NCI-H446 (cell line): ENCODE measurements at regions not wholly inside any gene's neighbourhood (a gene's known extent, or its start where the extent isn't known, plus 50 kb on each side); places are given as distances from the start of the nearest gene placed in this dataset.

Experiments used
- DNase-seq, 2 experiments: peaks; one replicate each; lab custom pipeline; 2025; lab: John Stamatoyannopoulos, UW

DNA sequence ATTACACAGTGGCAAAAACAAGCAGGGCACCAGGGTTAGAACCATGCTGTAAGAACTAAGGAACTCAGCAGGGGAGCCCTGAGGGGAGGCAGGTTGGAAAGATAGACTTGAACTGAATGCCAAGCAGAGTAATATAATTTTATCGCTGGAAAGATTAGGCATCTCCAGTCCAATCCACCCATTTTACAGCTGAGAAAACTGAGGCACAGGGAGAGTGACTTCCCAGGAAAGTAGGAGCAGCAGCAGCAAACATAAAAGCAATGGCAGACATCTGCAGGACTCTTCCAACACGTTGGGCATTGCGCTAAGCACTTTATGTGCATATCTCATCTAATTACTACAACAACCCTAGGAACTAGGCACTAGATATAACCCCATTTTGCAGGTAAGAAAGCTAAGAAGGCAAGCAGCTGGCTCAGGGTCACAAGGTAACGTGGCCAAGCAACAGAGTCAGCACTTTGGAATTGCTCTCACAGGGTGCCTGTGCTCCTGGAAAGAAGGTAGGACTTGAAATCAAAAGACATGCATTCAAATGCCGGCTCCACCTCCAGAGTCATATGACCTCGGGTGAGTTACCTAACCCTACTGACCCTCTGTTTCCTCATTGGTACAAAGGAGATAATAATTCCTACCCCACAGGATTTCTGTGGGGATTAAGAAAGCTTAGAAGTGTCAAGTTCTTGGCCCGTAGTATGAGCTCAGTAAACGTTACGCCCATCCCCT, 215.3 kb downstream of the BARX2 start:
- no peak for DNase-seq

DNA sequence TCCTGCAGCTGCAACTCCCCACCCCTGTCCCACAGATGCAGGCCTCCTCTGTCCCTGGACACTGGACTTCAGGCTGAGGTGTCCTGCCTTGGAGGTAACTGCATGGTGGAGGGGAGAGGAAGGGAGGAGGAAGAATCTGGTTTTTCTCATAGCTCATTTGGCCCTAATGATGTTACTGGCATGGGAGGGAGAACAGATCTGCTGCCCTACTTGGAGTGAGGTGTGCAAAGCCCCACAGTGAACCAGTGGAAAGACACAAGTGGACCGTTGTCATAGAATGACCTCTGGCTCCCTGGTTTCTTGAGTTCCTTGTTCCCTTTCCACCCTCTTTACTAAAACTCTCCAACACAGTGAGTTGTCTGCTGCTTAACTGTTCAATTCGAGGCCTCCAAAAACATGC, 215.9 kb downstream of the BARX2 start:
- DNase-seq, result no peak

DNA sequence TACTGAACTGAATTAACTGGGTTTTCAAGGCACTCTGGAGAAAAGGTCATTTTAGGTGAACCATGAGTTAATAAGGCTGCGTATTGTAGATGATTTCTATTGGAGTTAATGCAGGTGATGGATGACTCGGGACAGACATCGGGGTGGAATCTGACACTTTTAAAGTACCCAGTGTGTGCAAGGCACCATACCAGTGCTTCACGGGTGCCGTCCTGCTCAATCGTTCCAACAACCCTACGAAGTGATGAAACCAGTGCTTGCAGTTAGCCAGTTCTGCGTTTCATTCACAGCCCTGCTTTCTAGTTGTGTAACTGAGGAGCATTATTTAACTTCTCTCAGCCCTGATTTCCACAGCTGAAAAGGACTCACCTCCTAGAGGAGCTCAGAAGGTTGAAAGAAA, 216.5 kb downstream of the BARX2 start:
- DNase-seq, result no peak

DNA sequence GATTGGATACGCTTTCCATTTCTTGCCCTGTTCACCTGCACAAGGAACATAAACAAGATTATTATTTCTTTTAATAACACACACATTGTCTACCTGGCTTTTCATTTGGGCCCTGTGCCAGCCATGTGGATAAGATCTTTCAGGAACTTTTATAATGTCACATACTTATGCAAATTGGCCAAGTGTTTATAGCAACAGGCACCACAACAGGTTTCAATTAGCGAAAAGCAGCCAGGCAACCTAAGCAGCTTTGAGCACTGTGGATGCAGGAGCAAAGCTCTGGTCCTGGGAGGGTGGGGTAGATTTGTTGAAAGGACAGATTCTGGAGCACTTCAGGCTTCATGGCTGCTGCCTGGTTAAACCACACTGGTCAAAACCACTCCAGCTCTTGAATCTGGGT, 217.4 kb downstream of the BARX2 start:
- DNase-seq, result no peak

DNA sequence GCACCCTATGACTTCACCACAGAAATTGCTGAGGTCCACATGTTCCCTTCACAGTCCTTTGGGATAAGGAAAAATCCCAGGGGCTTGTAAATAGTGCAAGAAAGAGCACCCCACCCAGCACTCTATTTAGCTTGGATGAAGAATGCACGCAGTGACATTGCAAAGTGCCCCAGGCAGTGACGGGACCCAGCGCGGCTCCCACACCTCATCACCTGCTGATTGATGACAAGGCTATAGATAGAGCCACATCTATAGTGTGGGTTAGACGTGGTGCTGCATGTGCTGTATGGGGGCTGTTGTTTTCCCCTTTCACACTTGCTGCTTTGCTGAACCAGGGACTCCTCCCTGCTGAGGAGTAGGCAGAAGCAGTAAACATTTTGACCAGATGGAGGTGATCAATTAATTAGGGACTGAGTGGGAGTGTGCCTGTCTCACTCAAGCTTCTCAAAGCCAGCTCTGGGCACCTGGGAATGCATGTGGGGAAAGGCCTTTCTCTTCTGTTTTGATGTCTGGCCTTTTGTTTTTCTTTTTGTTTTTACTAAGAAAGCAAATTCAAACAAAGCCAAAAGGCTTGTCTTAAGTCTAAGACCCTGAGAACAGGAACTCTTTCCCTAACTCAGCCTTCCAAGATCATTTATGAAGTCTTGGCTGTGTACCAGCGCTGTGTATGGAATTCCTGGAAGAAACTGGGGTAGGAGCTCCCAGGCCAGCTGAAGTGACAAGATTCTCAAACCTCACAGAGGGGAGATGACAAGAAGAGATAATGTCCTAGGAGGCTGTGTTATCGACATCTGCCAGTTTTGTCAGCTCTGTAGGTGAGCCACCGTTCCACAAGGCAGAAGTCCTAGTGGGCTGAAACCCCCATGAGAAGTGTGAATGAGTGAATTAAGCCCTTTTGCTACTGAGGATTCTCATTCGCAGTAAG, 219.7 kb downstream of the BARX2 start:
- DNase-seq, result no peak

DNA sequence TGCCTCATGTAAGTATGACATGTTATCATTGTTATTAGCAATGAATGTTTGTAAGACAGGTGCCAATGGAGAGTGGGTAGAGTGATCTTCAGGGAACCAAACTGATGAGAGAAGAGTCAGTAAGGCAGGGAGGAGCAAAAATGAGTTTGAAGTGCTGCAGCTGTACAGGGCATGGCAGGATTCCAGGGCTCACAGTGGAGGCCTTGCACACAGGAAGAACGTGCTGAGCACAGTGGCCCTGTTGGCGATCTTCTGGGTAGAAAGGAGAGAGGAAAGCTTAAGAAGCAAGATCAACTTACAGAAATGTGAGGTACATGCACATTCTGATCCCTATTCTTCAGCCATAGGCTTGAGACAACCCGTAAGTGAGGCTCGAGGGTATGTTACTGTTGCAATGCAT, 219.3 kb upstream of the TMEM45B start:
- DNase-seq, result no peak

DNA sequence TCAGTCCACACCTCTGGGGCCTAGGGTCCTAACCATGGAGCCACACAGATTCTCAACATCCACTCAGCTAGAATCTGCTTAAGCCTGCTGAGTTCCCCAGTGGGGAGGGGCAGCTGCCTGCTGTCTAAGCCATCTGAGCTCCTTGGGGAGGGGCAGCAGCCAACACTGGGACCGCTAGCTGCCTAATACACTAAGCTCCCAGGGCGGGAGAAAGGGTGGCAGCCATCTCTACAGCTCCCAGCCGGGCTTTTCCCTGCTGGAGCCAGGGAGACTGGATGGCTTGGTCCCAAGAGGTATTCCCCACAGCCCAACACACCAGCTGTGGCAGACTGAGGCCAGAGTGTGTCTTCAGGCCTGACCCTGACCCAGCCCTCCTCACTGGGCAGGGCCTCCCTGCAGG, 217.3 kb upstream of the TMEM45B start:
- no peak for DNase-seq

DNA sequence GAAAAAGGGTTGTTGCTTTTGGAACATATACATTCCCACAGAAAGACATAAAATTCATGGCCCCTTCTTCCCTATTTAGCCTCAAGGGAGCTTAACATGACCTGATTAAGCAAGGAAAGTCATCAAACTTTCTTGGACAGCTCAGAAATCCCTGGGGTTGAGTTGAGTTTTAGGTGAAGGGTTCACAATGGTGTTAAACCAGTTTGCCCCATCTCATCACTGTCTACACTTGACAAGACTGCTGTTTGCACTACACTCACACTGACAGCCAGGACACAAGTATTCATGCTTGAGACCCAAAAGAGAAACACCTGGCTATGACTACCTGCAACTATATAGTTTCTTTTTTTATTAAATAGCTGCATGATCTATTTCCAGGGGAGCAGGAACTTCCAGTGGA, 209.8 kb upstream of the TMEM45B start:
- no peak for DNase-seq

DNA sequence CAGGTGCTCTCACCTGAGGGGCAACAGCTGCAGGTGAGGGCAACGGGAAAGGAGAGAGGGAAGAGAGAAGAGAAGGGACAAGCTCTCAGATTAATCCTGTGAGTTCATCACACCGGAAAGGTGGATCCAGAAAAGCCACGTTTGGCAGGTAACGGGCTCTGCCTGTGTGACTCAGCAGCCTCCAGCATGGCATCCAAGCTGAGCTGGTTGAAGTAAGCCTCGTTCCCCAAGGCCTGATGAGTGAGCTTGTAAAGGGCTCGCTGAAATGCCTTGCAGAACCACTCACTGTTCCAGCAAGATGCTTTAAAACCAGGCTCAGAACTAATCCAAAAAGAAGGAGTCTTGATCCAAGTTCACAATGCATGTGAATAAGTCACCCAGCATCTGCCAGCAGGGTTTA, 206.9 kb upstream of the TMEM45B start:
- DNase-seq, result no peak

DNA sequence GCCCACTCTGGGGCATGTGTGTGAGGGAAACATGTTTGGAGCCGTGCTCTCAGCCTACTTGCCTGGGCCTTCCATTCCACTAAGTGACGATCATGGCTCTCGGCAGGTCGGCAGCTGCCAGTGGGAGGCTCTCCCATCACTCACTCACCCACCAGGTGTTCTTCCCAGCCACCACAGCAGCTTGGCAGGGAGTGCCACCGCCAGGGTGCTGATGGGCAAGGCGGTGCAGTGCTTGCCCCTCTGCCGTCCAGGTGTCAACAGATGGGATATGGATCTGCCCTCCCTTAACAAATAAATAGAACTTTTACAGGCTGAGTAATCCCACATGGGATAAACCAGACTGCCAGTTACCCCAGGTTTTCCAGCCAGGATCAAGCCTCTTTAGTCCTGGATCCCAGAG, 205.5 kb upstream of the TMEM45B start:
- DNase-seq, result no peak

DNA sequence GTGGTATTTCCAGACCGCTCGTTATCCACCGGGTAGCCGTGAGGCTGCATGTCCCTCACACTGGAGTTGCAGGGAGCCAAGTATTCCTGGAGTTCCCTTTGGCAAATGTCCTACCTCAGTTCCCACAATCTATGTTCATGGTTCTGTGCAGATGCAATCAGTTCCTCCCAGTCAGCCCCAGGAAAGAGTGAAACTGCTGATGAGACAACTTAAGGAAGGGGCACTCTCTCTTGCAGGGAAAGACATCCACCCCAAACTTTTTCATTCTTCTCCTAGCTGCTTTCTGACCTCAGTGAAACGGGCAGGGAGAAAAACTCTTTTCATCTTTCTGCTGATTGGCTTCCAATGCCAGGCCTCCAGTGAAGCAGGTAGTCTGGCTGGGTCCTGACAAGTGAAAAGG, 205.1 kb upstream of the TMEM45B start:
- DNase-seq, result no peak

DNA sequence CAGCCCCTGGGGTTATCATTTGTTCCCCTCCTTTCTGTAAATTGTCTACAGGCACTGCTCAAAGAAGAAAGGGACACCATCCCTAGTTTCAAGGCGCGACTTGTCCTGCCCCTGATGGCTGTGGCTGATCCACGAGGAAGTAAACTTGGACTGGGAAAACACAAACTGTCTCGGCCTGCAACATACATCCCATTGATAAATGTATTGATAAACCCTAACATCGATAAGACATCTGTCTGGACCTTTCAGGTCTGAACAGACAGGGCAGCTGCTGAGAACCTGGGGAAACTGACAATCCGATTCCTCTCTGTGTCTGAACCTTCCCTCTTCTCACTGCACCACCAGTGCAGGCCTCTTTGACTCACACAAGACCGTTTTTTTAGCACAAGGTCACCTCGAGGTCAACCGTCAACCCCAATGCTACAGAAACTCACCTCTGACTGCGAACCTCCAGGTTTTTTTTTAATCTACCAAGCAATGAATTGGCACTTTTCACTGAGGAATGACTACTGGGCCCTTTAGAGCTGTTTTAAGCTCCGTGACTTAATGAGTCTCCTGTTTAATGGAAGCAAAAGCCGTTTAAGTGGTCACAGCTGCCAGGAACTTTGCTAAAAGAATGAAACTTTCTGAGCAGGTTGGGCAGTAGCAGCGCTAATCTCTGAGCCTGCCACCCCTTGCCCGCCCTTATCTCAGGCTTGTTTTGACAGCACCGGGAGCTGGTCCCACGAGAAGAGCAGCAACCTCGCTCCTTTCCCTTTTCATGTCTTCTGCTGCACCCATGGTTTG, 203.8 kb upstream of the TMEM45B start:
- no peak for DNase-seq

DNA sequence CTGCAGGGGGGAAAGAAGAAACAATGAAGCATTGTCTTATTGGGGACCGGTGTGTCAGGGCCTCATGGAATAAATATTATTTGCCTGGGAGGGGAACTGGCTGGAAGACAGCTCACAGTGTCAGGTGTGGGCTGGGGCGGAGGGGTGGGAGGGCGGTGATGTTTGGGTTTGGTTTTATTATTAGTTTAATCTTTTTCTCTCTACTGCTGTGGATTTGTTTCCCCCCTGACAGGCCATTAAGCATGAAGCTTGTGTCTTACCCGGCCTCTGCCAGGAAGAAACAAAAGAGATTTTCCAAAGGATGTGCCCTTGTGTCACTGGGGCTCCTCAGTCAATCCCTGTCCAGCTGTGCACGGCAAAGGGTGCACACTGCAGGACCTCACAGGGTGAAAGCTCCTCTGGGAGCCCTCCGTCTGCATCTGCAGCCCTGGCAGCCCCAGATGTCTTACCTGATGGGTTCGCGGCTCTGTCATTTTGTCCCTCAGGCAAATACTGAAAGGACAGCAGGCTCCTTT, 203.1 kb upstream of the TMEM45B start:
- no peak for DNase-seq

DNA sequence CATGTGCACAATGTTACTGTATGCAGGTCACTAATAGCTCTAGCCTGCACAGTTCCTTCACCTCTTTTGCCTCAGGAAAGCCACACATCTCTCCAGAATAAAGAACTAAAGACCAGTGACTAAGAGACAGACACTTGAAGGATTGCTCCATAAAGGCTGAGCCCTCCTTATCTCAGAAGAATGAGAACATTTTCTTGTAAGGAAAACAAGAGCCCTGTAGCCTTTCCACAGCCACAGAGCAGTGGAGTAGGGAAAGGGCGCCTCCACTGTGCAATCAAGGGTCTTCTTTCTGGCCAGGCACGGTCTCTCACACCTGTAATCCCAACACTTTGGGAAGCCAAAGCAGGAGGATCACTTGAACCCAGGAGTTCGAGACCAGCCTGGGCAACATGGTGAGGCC, 202.6 kb upstream of the TMEM45B start:
- no peak for DNase-seq

DNA sequence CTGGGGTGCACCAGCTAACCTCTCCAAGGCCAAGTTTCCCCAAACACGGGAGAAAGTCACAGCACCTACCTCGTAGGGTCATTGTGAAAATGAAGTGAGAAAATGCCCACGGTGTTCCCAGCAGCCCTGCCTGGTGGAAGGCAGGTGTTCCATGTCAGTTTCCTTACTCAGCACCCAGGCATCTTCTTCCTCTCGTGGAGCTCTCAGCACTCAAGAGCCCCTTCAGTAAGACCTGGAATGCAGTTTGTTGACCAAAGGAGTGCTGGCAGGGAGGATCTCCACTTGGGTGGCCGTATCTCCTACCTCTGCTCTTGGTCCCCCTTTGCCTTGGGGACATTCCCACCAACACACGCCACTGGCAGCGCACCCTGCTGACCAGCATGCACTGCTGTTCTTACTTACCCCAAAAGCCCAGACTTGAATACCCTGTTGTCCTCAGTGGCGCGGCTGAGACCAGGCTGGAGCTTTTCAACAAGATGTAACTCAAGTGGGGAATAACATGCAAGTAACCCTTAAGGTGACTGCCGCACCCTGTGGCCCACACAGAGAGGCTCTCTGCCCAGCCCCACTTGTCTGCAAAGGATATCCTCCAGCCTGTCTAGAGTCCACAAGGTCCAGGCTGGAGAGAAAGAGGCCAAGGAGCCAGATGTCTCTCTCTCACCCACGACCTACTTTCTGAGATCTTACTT, 201.2 kb upstream of the TMEM45B start:
- no peak for DNase-seq

DNA sequence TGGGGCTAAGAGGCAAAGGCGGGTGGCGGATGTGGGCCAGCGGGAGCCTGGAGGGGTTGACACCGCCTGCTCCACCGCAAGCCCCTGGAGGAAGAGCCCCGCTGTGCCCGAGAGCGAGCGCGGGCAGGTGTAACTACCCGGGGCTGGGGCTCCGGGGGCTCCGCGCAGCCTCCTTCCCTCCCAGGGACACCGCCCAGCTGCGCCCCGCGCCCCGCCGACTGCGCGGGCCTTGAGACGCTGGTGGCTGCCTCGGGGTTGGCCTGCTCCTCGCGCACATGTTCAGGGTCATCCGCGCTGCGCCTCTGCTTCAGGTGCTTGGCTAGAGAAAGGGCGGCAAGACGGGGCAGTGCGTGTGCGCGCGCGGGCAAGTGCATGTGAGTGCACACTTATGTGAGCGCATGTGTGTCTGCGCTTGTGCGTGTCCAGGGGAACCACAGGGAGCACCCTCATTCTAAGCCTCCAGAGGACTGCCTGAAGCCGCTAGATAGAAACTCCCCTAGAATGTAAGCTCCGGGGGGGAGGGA, 197.5 kb upstream of the TMEM45B start:
- no peak for DNase-seq

DNA sequence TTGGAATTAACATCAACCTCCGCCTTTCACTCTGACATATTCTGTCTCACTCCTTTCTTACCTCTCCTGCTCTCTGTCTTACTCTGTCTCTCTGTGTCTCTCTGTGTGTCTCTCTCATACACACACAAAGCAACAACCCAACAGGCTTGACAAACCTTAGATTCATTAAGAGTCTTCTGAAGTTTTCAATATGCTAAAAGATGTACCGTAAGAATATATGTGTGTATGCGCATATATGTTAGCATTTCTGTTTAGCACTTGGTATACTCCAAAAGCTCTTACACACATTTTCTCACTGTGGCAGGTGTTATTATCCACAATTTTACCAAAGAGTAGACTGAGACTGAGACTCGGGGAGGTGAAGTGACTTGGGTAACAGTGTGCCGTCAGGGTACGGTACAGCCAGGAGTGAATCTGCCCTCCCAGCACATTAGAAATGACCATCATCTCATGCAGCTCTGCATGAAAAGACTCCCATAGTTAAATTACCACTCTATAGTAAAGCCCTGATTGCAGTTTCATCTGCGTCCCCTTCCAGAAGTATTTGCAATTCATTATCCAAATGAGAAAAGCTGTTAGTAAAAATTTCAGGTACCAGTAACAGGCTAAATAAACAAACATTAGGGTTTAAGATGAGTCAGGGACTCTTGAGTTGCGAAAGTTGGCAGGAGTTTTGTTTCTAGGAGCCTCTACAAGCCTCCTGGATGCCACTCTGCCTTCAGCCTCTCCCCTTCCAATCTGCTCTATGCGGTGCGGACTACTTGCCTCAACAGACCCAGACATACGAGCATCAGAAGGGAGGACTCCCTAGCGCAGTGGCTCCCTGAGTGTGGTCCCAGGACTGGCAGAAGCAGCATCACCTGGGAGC, 195.2 kb upstream of the TMEM45B start:
- DNase-seq, result no peak

DNA sequence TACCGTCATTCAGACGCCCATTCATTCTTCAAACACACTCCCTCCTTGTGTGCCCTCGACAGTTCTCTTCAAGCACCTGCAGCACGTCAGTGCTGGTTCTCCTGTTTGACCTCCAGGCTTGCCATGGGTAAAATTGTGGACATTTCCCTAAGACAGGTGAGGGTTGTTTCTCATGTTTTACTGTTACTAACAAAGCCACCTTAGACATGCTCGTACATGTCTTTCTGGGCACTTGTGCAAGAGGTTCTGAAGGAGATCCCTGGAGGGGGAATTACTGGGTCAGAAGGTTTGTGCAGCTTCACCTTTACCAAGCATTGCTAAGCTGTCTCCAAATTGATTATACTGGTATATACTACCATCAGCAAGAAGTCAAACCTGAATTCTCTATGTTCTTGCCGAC, 189.7 kb upstream of the TMEM45B start:
- no peak for DNase-seq

DNA sequence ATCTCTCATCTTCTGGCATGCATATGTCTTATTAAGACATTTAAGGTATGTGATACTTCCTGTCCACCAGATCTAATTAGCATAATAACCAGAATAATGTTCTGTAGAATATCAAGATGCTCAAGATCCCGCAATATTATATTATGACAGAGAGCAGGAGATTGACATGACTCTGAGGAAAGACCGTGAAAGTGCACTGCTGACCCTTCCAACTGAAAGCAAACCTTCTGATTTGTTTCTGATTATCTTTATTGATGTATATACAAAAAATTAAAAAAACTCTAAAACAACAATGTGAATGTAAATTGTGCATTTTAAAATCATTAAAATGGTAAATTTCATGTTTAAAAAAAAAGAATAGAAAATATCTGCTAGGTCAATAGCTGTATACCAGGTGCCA, 184.4 kb upstream of the TMEM45B start:
- DNase-seq, result no peak

DNA sequence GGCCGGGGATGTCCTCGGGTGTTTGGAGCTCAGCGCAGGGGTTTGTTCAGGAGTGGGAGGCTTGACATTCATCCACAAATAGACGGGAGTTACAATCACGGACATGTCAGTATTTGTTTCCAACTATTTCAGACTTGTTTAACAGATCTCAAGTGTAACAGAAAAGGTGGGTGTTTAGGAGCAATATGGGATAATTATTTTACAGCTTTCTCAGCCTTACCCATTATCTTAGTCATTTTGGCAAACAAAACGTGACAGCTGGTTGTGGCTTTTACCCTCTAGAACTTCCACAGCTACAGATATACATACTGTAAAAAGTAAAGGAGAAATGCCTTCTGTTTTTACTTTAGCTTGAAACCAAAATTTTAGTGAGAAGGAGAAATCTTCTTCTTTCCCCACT, 178.7 kb upstream of the TMEM45B start:
- DNase-seq, result no peak

DNA sequence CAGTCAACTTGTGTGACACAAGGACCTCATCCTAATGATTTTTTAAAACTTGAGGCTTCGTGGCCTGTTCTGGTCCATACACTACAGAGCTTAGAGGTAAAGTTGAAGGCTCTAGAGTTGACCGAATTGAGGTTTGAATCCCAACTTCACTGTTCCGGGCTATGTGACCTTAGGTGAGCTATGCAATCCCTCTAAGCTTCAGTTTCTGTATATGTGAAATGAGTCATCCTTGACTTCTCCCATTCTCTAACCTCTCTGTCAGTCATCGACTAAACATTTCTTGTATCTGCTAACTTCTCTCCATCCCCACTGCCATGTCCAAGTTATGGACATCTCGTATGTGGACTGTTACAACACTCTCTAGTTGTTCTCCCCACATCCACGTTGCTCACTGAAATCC, 178.2 kb upstream of the TMEM45B start:
- DNase-seq, result no peak
